Neural crest cell (in vitro differentiated cells): ENCODE measurements at regions not wholly inside any gene's neighbourhood (a gene's known extent, or its start where the extent isn't known, plus 50 kb on each side); places are given as distances from the start of the nearest gene placed in this dataset.
A peak's percentile ranks its signal among the peaks of the same experiment; 100 is the strongest.

ENCODE experiments used
- DNase-seq: peaks from one replicate; pipeline ENCODE4 v3.0.0; 2021; ENCODE audit warnings: low read depth, mixed read lengths, low spot score
- H3K27ac Mint-ChIP-seq: one replicate; pipeline ENCODE4 v1.8.0; 2021; ENCODE audit warnings: mild to moderate bottlenecking, mixed read lengths; ENCODE audit not compliant: unreplicated experiment
- H3K27me3 Mint-ChIP-seq: 2 replicates; pipeline ENCODE4 v1.8.0; 2021; ENCODE audit warnings: low read depth, mild to moderate bottlenecking, mixed read lengths
- H3K36me3 Mint-ChIP-seq: 2 replicates; pipeline ENCODE4 v1.8.0; 2021; ENCODE audit warnings: low read depth, mild to moderate bottlenecking, mixed read lengths
- H3K4me1 Mint-ChIP-seq: 2 replicates; pipeline ENCODE4 v1.8.0; 2021; ENCODE audit warnings: mixed read lengths
- H3K4me3 Mint-ChIP-seq: one replicate; pipeline ENCODE4 v1.8.0; 2021; ENCODE audit warnings: mild to moderate bottlenecking, mixed read lengths
- H3K9me3 Mint-ChIP-seq: 2 replicates; pipeline ENCODE4 v1.8.0; 2021; ENCODE audit warnings: mixed read lengths
- CTCF ChIP-seq: fragments of 200-600 bp; sonication (generic); conservative IDR thresholded peaks from 2 replicates; pipeline ENCODE4 v1.5.0; 2021; ENCODE audit warnings: antibody characterized with exemption, mild to moderate bottlenecking

GRCh38 chr14:76657404-76657803 is 103.9 kb upstream of the VASH1 start:
- peaks cover 8% of the 10 kb centered on the region for H3K27me3 Mint-ChIP-seq
- DNase-seq: no peak
- no peak for TF ChIP-seq CTCF
- H3K4me1 Mint-ChIP-seq: no peaks in the 10 kb centered on the region
- no peak overlapping the region for H3K27ac Mint-ChIP-seq
- peaks cover 6% of the 10 kb centered on the region for H3K9me3 Mint-ChIP-seq
- no peak overlapping the region for H3K4me3 Mint-ChIP-seq
- H3K36me3 Mint-ChIP-seq: peaks cover 3% of the 10 kb centered on the region

GRCh38 chr14:76657846-76658245 is 103.4 kb upstream of the VASH1 start:
- no peak overlapping the region for H3K27ac Mint-ChIP-seq
- H3K4me1 Mint-ChIP-seq: no peaks in the 10 kb centered on the region
- TF ChIP-seq CTCF: no peak
- peaks cover 8% of the 10 kb centered on the region for H3K27me3 Mint-ChIP-seq
- no peak for DNase-seq
- H3K36me3 Mint-ChIP-seq: peaks cover 3% of the 10 kb centered on the region
- H3K4me3 Mint-ChIP-seq: no peak overlapping the region
- peaks cover 6% of the 10 kb centered on the region for H3K9me3 Mint-ChIP-seq

- peaks cover 6% of the 10 kb centered on the region for H3K9me3 Mint-ChIP-seq
- no peak for DNase-seq
- H3K27ac Mint-ChIP-seq: no peak overlapping the region
- H3K27me3 Mint-ChIP-seq: peaks cover 3% of the 10 kb centered on the region
- H3K36me3 Mint-ChIP-seq: peaks cover 3% of the 10 kb centered on the region
- peaks cover 20% of the 10 kb centered on the region for H3K4me1 Mint-ChIP-seq
- TF ChIP-seq CTCF: no peak
- no peak overlapping the region for H3K4me3 Mint-ChIP-seq
These were observed 98.7 kb upstream of the VASH1 start for GRCh38 chr14:76662580-76662979.

GRCh38 chr14:76664790-76665189 is 96.5 kb upstream of the VASH1 start:
- Mint-ChIP-seq H3K27me3 (no peaks in the 10 kb centered on the region), H3K4me1 (peaks cover 20% of the 10 kb centered on the region), H3K9me3 (peaks cover 3% of the 10 kb centered on the region), H3K36me3 (no peaks in the 10 kb centered on the region), H3K4me3 (no peak overlapping the region), H3K27ac (no peak overlapping the region)
- no peak for TF ChIP-seq CTCF
- DNase-seq: no peak

GRCh38 chr14:76666746-76667145 is 94.5 kb upstream of the VASH1 start:
- Mint-ChIP-seq H3K27ac (peak overlapping the region; percentile 43), H3K36me3 (no peaks in the 10 kb centered on the region), H3K4me3 (no peak overlapping the region), H3K9me3 (peaks cover 3% of the 10 kb centered on the region), H3K4me1 (peaks cover 23% of the 10 kb centered on the region), H3K27me3 (no peaks in the 10 kb centered on the region)
- no peak for TF ChIP-seq CTCF
- DNase-seq: no peak

GRCh38 chr14:76669770-76670169 is 91.5 kb upstream of the VASH1 start:
- no peaks in the 10 kb centered on the region for H3K27me3 Mint-ChIP-seq
- no peak for DNase-seq
- H3K36me3 Mint-ChIP-seq: no peaks in the 10 kb centered on the region
- no peak overlapping the region for H3K27ac Mint-ChIP-seq
- H3K4me1 Mint-ChIP-seq: peaks cover 25% of the 10 kb centered on the region
- no peak for TF ChIP-seq CTCF
- peaks cover 3% of the 10 kb centered on the region for H3K9me3 Mint-ChIP-seq
- no peak overlapping the region for H3K4me3 Mint-ChIP-seq
